ENCODE measurements at regions not wholly inside any gene's neighbourhood (a gene's known extent, or its start where the extent isn't known, plus 50 kb on each side); places are given as distances from the start of the nearest gene placed in this dataset.

DNA sequence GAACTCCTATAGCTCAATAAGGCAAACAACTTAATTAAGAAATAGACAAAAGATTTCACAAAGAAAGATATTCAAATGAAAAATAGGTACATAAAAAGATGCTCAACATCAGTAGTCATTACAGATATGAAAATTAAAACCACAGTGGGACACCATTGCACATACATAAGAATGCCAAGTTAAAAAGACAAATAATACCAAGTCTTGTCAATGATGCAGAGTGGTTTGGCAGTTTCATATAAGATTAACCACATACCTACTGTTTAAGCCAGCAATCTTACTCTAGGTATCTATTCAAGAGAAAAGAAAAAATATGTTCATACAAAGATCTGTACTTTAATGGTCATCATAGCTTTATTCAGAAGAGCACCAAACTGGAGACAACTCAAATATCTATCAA is 63.5 kb upstream of the GLS start:
- DNase-seq = no peak
- Histone ChIP-seq H3K4me1 (peaks cover 0 to 5% (median 2%) of the 10 kb centered on the region in 4 donors), H3K9me3 (no peaks in the 10 kb centered on the region), H3K27ac (no peak overlapping the region), H3K4me3 (no peak overlapping the region), H3K36me3 (no peaks in the 10 kb centered on the region), H3K27me3 (no peaks in the 10 kb centered on the region)
- TF ChIP-seq, protein P1, sequence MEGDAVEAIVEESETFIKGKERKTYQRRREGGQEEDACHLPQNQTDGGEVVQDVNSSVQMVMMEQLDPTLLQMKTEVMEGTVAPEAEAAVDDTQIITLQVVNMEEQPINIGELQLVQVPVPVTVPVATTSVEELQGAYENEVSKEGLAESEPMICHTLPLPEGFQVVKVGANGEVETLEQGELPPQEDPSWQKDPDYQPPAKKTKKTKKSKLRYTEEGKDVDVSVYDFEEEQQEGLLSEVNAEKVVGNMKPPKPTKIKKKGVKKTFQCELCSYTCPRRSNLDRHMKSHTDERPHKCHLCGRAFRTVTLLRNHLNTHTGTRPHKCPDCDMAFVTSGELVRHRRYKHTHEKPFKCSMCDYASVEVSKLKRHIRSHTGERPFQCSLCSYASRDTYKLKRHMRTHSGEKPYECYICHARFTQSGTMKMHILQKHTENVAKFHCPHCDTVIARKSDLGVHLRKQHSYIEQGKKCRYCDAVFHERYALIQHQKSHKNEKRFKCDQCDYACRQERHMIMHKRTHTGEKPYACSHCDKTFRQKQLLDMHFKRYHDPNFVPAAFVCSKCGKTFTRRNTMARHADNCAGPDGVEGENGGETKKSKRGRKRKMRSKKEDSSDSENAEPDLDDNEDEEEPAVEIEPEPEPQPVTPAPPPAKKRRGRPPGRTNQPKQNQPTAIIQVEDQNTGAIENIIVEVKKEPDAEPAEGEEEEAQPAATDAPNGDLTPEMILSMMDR (IDR thresholded peaks at IDR 0.05) = no peak
- no peak for TF ChIP-seq POLR2A (IDR thresholded peaks at IDR 0.05)

DNA sequence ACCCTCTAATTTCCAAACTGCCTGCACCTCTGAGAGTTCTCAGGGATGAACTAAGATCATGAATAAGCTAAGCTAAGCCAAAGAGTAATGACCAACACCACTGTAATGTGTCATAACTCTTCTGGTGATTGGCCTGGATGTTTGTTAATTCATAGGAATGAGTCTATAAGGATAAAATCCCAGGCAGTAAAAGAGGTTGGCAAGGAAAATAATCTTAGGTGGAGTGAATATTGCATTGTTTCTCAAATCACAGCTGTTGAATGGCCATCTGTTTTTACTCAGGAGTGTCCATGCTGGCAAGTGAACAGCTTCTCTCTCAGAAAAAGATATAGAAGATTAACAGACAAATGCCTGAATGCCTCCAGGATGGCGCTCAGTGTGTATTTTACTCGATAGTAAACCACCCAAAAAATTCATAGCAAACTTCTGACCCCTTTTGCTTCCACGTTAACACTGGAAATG is 60.8 kb upstream of the GLS start:
- Histone ChIP-seq H3K27me3 (no peaks in the 10 kb centered on the region), H3K4me3 (no peak overlapping the region), H3K36me3 (no peaks in the 10 kb centered on the region), H3K4me1 (peaks cover 0 to 5% (median under 1%) of the 10 kb centered on the region in 4 donors), H3K9me3 (no peaks in the 10 kb centered on the region), H3K27ac (no peak overlapping the region)
- DNase-seq = no peak
- no peak for TF ChIP-seq POLR2A (IDR thresholded peaks at IDR 0.05)
- TF ChIP-seq, protein P1 (IDR thresholded peaks at IDR 0.05) = no peak

DNA sequence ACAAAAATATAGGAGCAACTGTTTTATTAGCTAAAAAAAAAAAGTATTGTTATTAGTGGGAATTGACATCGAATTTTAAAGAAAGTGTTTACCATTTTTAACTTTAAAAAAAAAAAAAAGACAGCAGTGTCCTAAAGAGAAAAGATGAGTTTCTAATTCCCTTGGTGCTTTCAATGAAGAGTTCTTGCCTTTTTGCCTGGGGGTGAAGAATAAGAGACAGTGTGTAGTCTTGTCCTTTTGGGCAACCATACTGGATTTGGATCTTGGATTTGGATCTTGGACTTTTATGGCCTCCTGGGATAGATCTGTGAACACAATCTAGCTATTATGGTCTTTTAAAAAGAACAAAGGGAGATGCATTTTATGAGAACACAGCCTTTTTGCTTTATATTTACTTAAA is 60.2 kb upstream of the GLS start:
- Histone ChIP-seq H3K4me1 (peaks cover 0 to 5% (median 0%) of the 10 kb centered on the region in 4 donors), H3K4me3 (no peak overlapping the region), H3K27me3 (no peaks in the 10 kb centered on the region), H3K9me3 (no peaks in the 10 kb centered on the region), H3K36me3 (no peaks in the 10 kb centered on the region), H3K27ac (no peak overlapping the region)
- TF ChIP-seq POLR2A (IDR thresholded peaks at IDR 0.05) = no peak
- TF ChIP-seq, protein P1 (IDR thresholded peaks at IDR 0.05) = no peak
- no peak for DNase-seq

DNA sequence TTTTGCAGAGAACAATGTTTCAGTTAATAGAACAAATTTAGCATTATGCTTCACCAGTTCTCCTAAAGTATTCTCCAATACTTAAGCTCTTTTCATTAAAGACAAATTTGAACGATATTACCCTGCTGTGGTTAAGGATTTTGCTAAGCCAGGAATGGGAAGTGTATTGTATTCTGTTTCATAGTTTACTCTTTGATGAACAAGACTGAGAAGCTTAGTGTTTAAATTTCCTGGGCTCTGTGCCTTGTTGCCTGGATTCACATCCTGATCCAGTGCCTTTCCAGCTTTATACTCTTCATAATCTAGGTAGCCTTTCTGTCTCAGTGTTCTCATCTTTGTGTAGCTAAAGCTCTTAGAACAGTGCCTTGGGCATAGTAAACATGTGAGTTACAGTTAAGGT is 58.6 kb upstream of the GLS start:
- no peak for TF ChIP-seq POLR2A (IDR thresholded peaks at IDR 0.05)
- TF ChIP-seq, protein P1 (IDR thresholded peaks at IDR 0.05) = no peak
- DNase-seq = no peak
- H3K27me3 ChIP-seq = no peaks in the 10 kb centered on the region

DNA sequence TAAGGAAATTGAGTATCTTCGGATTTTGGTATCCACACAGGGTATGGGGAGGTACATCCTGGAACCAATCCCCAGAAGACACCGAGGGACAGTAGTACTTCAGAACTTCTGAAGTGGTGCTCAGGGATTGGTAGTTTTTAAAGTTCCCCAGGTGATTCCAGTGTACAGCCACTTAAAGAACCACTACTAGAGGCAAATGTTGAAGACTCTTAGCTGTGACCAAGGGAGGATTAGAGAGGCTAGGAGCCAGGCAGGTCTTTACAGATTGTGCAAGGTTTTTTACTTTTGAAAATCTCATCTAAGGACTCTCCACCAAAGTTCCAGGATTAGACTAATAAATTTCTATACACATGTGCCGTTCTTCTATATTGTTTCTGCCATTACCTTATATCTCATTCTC is 52.9 kb upstream of the GLS start:
- Histone ChIP-seq H3K4me3 (no peak overlapping the region), H3K4me1 (no peaks in the 10 kb centered on the region), H3K27me3 (no peaks in the 10 kb centered on the region), H3K36me3 (no peaks in the 10 kb centered on the region), H3K9me3 (no peaks in the 10 kb centered on the region), H3K27ac (no peak overlapping the region)
- TF ChIP-seq, protein P1 (IDR thresholded peaks at IDR 0.05) = no peak
- no peak for TF ChIP-seq POLR2A (IDR thresholded peaks at IDR 0.05)
- no peak for DNase-seq

More for the DNA sequence above, 58.6 kb upstream of the GLS start:
- H3K27ac ChIP-seq = no peak overlapping the region
- no peak overlapping the region for H3K4me3 ChIP-seq
- no peaks in the 10 kb centered on the region for H3K4me1 ChIP-seq
- H3K36me3 ChIP-seq = no peaks in the 10 kb centered on the region
- H3K9me3 ChIP-seq = no peaks in the 10 kb centered on the region

DNA sequence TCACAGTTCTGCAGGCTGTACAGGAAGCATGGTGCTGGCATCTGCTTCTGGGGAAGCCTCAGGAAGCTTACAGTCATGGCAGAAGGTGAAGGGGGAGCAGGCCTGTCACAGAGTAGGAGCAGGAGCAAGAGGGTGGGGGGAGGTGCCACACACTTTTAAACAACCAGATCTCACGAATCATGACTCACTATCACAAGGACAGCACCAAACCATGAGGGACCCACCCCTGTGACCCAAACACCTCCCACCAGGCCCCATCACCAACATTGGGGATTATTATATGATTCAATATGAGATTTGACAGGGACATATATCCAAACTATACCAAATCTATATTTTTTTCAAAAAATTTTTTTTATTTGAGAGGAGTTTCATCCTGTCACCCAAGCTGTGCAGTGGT is 51.0 kb upstream of the GLS start:
- no peaks in the 10 kb centered on the region for H3K36me3 ChIP-seq
- H3K27ac ChIP-seq = no peak overlapping the region
- TF ChIP-seq POLR2A (IDR thresholded peaks at IDR 0.05) = no peak
- TF ChIP-seq, protein P1 (IDR thresholded peaks at IDR 0.05) = no peak
- no peaks in the 10 kb centered on the region for H3K27me3 ChIP-seq
- H3K4me1 ChIP-seq = no peaks in the 10 kb centered on the region
- no peak for DNase-seq
- H3K9me3 ChIP-seq = no peaks in the 10 kb centered on the region
- no peak overlapping the region for H3K4me3 ChIP-seq

Data from Peyer's patch (tissue), 4 donors.